COLO668 (cell line): ENCODE measurements at regions not wholly inside any gene's neighbourhood (a gene's known extent, or its start where the extent isn't known, plus 50 kb on each side); places are given as distances from the start of the nearest gene placed in this dataset.
"Not testable (repeated sequence)": the region's sequence is repeated elsewhere in the genome, so short reads cannot be mapped to it uniquely, and the experiment has no call there.

ENCODE experiments used
- DNase-seq: peaks from one replicate; lab custom pipeline; 2025; ENCODE audit not compliant: unreplicated experiment; lab: John Stamatoyannopoulos, UW

GRCh38 chr1:187788718-187789117 lies 960.0 kb downstream of the PLA2G4A start:
- no peak for DNase-seq

DNA sequence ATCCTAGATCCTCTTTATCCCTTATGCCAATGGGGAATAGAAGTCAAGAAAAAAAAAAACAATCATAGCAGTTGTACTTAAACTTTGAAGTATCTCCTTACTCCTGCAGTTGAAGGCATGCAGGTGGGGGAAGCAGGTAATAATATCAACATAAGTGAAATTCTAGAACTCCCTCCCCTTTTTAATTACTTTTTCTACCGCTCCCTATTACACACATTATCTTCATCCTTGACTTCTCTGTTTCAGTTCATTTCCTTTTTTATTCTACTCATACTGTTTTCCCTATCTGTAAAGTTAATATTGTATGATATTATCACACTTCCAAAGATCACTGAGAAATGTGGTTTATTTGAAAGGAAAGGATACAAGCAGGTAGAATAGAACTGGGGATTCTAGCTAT lies 962.0 kb downstream of the PLA2G4A start:
- DNase-seq: no peak

GRCh38 chr1:187794561-187794960 lies 965.8 kb downstream of the PLA2G4A start:
- DNase-seq: no peak

GRCh38 chr1:187809549-187809948 lies 980.8 kb downstream of the PLA2G4A start:
- DNase-seq: no peak

DNA sequence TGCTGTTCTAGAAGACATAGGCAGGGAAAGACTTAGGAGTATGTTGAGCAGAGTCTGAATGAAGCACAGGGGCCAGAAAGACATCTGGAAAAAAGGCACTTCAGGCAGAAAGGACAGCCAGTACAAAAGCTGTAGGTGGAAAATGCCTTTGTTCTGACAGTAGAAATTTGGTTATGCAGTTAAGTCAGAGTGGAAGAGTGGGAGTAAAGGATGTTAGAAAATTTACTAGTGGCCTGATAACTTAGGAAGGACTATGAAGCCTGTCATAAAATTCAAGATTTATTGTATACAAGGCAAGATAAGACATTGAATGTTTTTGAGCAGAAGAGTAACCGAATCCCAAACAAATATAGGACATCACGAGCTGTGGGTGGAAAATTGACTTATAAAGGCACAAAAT lies 987.9 kb downstream of the PLA2G4A start:
- no peak for DNase-seq

DNA sequence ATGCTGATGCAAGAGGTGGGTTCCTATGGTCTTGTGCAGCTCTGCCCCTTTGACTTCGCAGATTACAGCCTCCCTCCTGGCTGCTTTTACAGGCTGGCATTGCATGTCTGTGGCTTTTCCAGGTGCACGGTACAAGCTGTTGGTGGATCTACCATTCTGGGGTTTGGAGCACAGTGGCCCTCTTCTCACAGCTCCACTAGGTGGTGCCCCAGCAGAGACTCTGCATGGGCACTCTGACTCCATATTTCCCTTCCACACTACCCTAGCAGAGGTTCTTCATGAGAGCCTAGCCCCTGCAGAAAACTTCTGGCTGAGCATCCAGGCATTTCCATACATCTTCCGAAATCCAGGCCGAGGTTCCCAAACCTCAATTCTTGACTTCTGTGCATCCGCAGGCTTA lies 989.0 kb downstream of the PLA2G4A start:
- no peak for DNase-seq

DNA sequence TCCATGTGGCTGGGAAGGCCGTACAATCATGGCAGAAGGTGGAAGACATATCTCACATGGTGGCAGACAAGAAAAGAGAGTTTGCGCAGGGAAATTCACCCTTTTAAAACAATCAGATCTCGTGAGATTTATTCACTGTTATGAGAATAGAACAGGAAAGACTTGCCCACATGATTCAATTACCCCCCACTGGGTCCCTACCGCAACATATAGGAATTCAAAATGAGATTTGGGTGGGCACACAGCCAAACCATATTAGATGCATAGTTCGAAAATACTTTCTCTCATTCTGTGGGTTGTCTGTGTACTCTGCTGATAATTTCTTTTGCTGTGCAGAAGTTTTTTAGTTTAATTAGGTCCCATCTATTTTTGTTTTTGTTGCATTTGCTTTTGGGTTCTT lies 990.3 kb downstream of the PLA2G4A start:
- no peak for DNase-seq

DNA sequence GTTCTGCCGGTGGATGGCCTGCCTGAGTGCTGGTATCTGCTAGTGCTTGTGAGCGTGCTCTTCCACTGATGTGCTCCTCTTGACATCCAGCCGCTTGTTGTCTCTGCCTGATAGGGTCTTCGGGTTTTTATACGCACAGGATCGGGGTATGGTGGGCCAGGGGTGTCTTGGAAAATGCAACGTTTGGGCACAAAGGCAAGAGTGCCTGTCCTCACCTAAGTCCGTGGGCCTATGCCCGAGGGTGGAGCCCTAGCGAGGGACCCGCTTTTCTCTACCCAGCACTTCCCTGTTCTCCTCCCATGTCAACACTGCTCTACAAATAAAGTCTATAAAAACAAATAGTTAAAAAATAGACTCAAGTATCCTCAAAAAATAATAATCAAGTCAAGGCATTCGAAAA lies 1007.8 kb downstream of the PLA2G4A start:
- no peak for DNase-seq

DNA sequence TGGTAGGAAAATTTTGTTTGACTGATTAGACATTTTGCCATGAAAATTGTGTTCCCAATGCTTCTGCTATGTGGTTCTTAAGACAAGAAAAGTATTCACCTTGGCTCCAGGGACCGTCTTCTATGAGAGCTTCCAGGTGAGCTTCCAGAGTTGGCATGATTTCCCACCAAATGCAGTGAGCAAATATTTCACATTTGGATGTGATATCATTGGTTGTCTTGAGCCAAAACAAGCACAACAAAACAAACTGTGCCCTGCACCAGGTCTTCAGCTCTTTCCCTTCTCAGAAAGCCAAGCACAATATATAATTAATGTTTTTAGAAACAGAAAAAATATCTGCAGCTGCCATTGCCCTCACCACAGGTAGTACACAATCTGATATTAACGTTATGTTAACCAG lies 1009.0 kb downstream of the PLA2G4A start:
- DNase-seq: no peak

GRCh38 chr1:187838335-187839293 lies 1009.9 kb downstream of the PLA2G4A start:
- no peak for DNase-seq

DNA sequence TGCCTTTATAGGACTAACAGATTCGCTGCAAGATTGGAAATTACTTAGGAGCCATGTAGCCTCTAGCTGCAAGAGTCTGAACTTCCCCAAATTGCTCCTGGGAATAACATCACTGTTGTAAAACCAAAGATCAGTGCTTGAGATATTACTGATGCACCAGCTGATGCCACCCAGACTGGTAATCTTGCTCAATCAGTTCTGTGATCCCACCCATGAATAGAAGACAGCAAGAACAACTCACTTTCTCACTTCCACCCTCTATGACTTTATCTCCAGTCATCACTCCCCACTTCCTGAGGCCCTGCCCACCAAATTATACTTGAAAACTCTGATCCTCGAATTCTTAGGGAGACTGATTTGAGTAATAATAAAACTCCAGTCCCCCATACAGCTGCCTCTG lies 1011.1 kb downstream of the PLA2G4A start:
- no peak for DNase-seq

GRCh38 chr1:187840557-187840956 lies 1011.8 kb downstream of the PLA2G4A start:
- no peak for DNase-seq

DNA sequence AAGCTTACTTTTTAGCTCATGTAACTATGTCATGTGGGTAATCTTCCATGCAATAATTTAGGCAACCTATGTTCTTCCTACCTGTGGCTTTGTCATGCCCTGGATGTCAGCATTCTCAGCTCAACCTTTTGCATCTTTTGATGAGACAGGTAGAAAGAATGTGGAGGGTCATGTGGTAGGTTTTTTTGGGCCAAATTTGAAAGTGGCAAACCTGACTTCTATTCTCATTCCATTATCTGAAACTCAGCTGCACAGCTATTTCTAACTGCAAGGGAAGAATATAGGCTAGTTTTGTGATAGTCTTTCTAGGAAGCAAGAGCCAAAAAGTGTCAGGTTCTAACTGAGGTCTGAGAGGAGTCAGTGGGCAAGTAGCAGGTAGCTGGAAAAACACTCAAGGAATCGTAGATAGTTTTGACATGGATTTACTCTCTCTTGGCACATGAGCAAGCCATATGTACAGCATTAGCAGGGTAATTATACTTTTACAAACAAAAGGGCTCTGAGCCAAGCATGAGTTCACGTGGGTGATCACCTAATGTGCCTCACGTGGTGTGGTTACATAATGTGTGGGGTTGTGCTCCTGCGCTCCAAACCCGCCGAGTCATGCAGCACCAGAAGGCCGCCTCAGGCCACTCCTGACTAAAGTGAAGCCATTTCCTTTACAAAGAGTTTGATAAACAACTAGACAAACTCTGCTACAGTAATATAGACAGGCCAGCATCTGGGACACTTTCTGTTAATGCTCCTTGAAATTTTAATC lies 1013.8 kb downstream of the PLA2G4A start:
- DNase-seq: peak; percentile 41

DNA sequence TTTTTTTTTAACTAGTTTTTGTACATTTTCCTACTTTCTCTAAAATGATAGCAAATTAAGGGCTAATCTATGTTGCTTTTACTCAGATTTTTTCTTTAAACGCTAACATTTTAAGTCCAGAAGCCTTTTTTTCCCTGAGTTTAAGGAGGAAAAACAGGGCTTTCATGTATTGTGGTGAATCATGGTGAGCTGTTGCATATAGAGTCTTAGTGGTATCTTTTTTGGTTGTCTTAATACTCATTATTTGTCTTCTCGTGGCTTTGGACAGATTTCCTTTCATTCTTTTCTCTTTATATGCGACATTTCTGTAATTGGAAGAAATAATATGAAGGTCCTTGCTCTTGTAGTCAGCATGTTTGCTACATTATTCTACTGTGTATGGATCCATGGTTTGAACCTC lies 1015.6 kb downstream of the PLA2G4A start:
- DNase-seq: no peak

- no peak for DNase-seq
These were observed 1018.8 kb downstream of the PLA2G4A start for GRCh38 chr1:187847531-187847930.

DNA sequence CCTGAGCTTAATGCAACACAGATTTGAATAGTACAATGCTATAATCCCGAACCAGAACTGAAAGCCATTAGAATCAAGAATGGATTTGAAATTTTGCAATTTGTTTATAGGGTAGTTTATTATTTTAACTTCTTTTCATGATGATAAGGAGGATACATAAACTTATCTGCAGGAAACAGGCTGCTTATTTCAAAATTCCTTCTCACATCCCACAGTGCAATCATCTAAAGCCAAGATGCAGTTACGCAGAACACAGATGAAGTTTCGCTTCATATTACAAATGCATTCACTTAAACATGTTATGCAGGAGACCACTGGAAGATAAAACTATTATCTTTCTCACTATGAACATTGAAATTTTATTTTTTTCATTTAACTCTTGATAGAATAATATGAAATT lies 1019.6 kb downstream of the PLA2G4A start:
- DNase-seq: no peak

- not testable (repeated sequence) for DNase-seq
These were observed 1021.4 kb downstream of the PLA2G4A start for GRCh38 chr1:187850146-187850545.

- DNase-seq: no peak
These were observed 1024.8 kb downstream of the PLA2G4A start for GRCh38 chr1:187853505-187853904.

DNA sequence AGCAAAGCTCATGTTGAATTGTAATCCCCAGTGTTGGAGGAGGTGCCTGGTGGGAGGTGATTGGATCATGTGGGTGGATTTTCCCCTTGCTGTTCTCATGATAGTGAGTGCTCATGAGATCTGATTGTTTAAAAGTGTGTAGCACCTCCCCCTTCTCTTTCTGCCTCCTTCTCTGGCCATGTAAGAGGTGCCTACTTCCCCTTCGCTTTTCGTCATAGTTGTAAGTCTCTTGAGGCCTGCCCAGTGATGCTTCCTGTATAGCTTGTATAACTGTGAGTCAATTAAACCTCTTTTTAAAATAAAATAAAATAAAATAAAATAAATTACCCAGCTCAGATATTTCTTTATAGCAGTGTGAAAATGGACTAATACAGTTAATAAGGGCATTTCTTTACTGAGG lies 1025.7 kb downstream of the PLA2G4A start:
- no peak for DNase-seq

DNA sequence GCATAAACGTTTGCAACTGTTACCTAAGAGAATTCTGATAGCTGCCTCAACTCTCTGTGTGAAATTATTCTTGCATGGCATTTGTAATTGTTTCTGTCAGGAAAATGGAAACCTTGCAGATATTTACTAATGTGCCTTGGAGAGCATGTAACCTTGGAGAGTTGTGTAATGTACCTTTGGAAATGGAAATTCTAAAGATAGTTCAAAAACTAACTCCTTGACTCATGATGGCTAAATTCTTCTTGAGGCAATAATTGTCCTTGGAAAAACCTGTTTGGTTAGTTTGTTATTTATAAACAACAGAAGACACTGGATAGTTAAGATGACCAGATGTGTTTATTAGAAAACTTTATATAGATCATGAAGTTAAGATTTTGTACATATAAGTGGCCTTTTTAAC lies 1033.8 kb downstream of the PLA2G4A start:
- no peak for DNase-seq

DNA sequence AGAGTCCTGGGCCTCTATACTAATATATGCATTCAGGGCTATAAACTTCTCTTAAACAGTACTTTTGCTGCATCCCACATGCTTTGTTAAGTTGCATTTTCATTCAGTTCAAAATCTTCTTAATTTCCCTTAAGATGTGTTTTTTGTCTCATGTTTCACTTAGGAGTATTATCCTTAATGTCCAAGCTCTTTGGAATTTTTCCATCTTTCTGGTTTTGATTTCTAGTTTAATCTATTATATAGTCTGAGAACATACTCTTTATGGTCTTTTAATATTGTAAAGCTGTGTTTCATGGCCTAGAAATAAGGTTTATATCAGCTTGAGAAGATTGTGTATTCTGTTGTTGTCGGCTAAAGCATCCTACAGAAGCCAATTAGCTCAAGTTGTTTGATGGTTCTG lies 1041.8 kb downstream of the PLA2G4A start:
- no peak for DNase-seq

GRCh38 chr1:187871177-187871845 lies 1042.6 kb downstream of the PLA2G4A start:
- no peak for DNase-seq
